HK-2 (cell line): ENCODE measurements at regions not wholly inside any gene's neighbourhood (a gene's known extent, or its start where the extent isn't known, plus 50 kb on each side); places are given as distances from the start of the nearest gene placed in this dataset.

Experiments
- DNase-seq: peaks from one replicate; pipeline ENCODE4 v3.0.0-alpha.2; 2018; ENCODE audit not compliant: unreplicated experiment

- DNase-seq, result no peak
Measured at GRCh38 chr2:191559569-191559968, 118.4 kb upstream of the NABP1 start.

- DNase-seq, result no peak
Measured at GRCh38 chr2:191560411-191560980, 117.4 kb upstream of the NABP1 start.

GRCh38 chr2:191565120-191565519, 112.8 kb upstream of the NABP1 start:
- no peak for DNase-seq

- DNase-seq, result no peak
Measured at GRCh38 chr2:191565647-191566198, 112.2 kb upstream of the NABP1 start.

- DNase-seq, result peak; percentile 72
Measured at GRCh38 chr2:191566344-191566743, 111.6 kb upstream of the NABP1 start.

GRCh38 chr2:191567206-191567605, 110.7 kb upstream of the NABP1 start:
- no peak for DNase-seq

- DNase-seq, result no peak
Measured at GRCh38 chr2:191569025-191569424, 108.9 kb upstream of the NABP1 start.

GRCh38 chr2:191571163-191571769, 106.7 kb upstream of the NABP1 start:
- DNase-seq, result peak; percentile 23

GRCh38 chr2:191572319-191572718, 105.6 kb upstream of the NABP1 start:
- DNase-seq, result no peak

- no peak for DNase-seq
Measured at GRCh38 chr2:191573216-191573615, 104.7 kb upstream of the NABP1 start.

- DNase-seq, result peak; percentile 18
Measured at GRCh38 chr2:191574232-191574631, 103.7 kb upstream of the NABP1 start.

- no peak for DNase-seq
Measured at GRCh38 chr2:191577605-191578004, 100.3 kb upstream of the NABP1 start.

GRCh38 chr2:191578031-191578430, 99.9 kb upstream of the NABP1 start:
- DNase-seq, result no peak

GRCh38 chr2:191580581-191580980, 97.4 kb upstream of the NABP1 start:
- no peak for DNase-seq

GRCh38 chr2:191581003-191581402, 96.9 kb upstream of the NABP1 start:
- no peak for DNase-seq

- DNase-seq, result peak; percentile 55
Measured at GRCh38 chr2:191582355-191582754, 95.6 kb upstream of the NABP1 start.

- DNase-seq, result no peak
Measured at GRCh38 chr2:191591025-191591424, 86.9 kb upstream of the NABP1 start.

- DNase-seq, result peak; percentile 61
Measured at GRCh38 chr2:191593622-191594385, 84.1 kb upstream of the NABP1 start.

GRCh38 chr2:191597186-191597751, 80.7 kb upstream of the NABP1 start:
- no peak for DNase-seq

- no peak for DNase-seq
Measured at GRCh38 chr2:191598296-191598695, 79.6 kb upstream of the NABP1 start.

GRCh38 chr2:191601060-191601459, 76.9 kb upstream of the NABP1 start:
- DNase-seq, result no peak

GRCh38 chr2:191604154-191604553, 73.8 kb upstream of the NABP1 start:
- no peak for DNase-seq

GRCh38 chr2:191607096-191607495, 70.8 kb upstream of the NABP1 start:
- DNase-seq, result no peak
